H1 (cell line): ENCODE measurements at regions not wholly inside any gene's neighbourhood (a gene's known extent, or its start where the extent isn't known, plus 50 kb on each side); places are given as distances from the start of the nearest gene placed in this dataset.

Experiments used
- CTCF ChIA-PET: fragments of 300-600 bp; sonication (Branson Sonifier 250); formaldehyde crosslinking; loops from one replicate; lab custom pipeline; 2021; ENCODE audit not compliant: partially characterized antibody; lab: Charles Lee
- POLR2A ChIA-PET: fragments of 300-600 bp; sonication (Branson Sonifier 250); formaldehyde crosslinking; loops from one replicate; lab custom pipeline; 2021; ENCODE audit warnings: inconsistent platforms; ENCODE audit not compliant: partially characterized antibody; lab: Charles Lee
- DNase-seq, 2 experiments: peaks; one replicate each; pipeline versions ENCODE4 v3.0.0 to v3.0.0-alpha.2; 2010 to 2022; ENCODE audit warnings: low spot score in 2 of 2, low read depth in 1 of 2, mixed read lengths in 1 of 2
- FAIRE-seq: peaks from 2 replicates; lab custom pipeline; 2011; peaks lifted over from hg19 to GRCh38; lab: Jason Lieb, UNC
- H2AFZ ChIP-seq: 2 replicates; pipeline ENCODE4 v1.8.1; 2012; ENCODE audit warnings: low read length, inconsistent platforms
- H2AK5ac ChIP-seq: 2 replicates; pipeline ENCODE4 v1.6.1; 2013; ENCODE audit warnings: low read depth, low read length
- H2BK120ac ChIP-seq: replicated peaks from 2 replicates; pipeline ENCODE3; 2013; ENCODE audit warnings: low read depth, low read length, inconsistent platforms
- H2BK12ac ChIP-seq: 2 replicates; pipeline ENCODE4 v1.6.1; 2013; ENCODE audit warnings: low read depth, low read length
- H2BK15ac ChIP-seq: 2 replicates; pipeline ENCODE4 v1.6.1; 2013; ENCODE audit warnings: low read length
- H2BK20ac ChIP-seq: 2 replicates; pipeline ENCODE4 v1.6.1; 2013; ENCODE audit warnings: low read length
- H2BK5ac ChIP-seq: 2 replicates; pipeline ENCODE4 v1.6.1; 2013; ENCODE audit warnings: low read depth, low read length
- H3K14ac ChIP-seq: 2 replicates; pipeline ENCODE4 v1.6.1; 2013; ENCODE audit warnings: inconsistent platforms; ENCODE audit not compliant: insufficient read length
- H3K18ac ChIP-seq: 2 replicates; pipeline ENCODE4 v1.6.1; 2013; ENCODE audit warnings: low read length; ENCODE audit errors: extremely low read depth
- H3K23ac ChIP-seq: 2 replicates; pipeline ENCODE4 v1.6.1; 2013; ENCODE audit warnings: inconsistent platforms; ENCODE audit not compliant: insufficient read length
- H3K23me2 ChIP-seq: 2 replicates; pipeline ENCODE4 v1.6.1; 2013; ENCODE audit warnings: low read depth, low read length
- H3K27ac ChIP-seq: 2 replicates; pipeline ENCODE4 v1.6.1; 2011; ENCODE audit warnings: low read depth, low read length, inconsistent platforms
- H3K27me3 ChIP-seq, 4 experiments: replicated peaks in 1 of 4; 1 replicate in 1 of 4; 2 replicates in 3 of 4; pipeline versions ENCODE4 v1.6.1 to v1.8.1; 2011 to 2013; ENCODE audit warnings: low read length in 3 of 4, mild to moderate bottlenecking in 3 of 4, inconsistent platforms in 2 of 4, mixed read lengths in 2 of 4, moderate library complexity in 1 of 4; ENCODE audit not compliant: control insufficient read depth in 3 of 4, insufficient read depth in 3 of 4; ENCODE audit errors: extremely low read depth in 1 of 4
- H3K36me3 ChIP-seq, 4 experiments: 2 replicates each; pipeline versions ENCODE4 v1.6.1 to v1.8.1; 2011 to 2013; ENCODE audit warnings: mild to moderate bottlenecking in 4 of 4, low read length in 3 of 4, moderate library complexity in 2 of 4, control low read depth in 1 of 4, inconsistent platforms in 1 of 4; ENCODE audit not compliant: insufficient read depth in 4 of 4, control insufficient read depth in 2 of 4
- H3K4ac ChIP-seq: replicated peaks from 2 replicates; pipeline ENCODE3; 2013; ENCODE audit warnings: low read length, low read depth, mixed read lengths, inconsistent platforms; ENCODE audit not compliant: insufficient read length
- H3K4me1 ChIP-seq, 4 experiments: replicated peaks in 1 of 4; 1 replicate in 1 of 4; 2 replicates in 3 of 4; pipeline versions ENCODE4 v1.6.1 to v1.8.1; 2011 to 2013; ENCODE audit warnings: low read length in 3 of 4, inconsistent platforms in 2 of 4, mixed read lengths in 1 of 4; ENCODE audit not compliant: insufficient read depth in 4 of 4, control insufficient read depth in 3 of 4
- H3K4me2 ChIP-seq, 2 experiments: 2 replicates each; pipeline versions ENCODE4 v1.6.1 to v1.8.1; 2011 to 2013; ENCODE audit warnings: low read depth in 2 of 2, low read length in 2 of 2, control low read depth in 1 of 2, inconsistent platforms in 1 of 2, mild to moderate bottlenecking in 1 of 2; ENCODE audit not compliant: insufficient read depth in 1 of 2
- H3K4me3 ChIP-seq, 4 experiments: fragments of 200-600, 300-600 bp in 1 of 4; sonication (generic), shearing (Covaris generic), sonication (Bioruptor Twin) in 1 of 4; 2 replicates each; pipeline versions ENCODE4 v1.5.1 to v1.8.1; 2011 to 2016; ENCODE audit warnings: low read length in 4 of 4, low read depth in 3 of 4, control low read depth in 2 of 4, inconsistent platforms in 2 of 4, mild to moderate bottlenecking in 2 of 4, mixed read lengths in 1 of 4, moderate library complexity in 1 of 4; ENCODE audit not compliant: insufficient read depth in 2 of 4; ENCODE audit errors: extremely low read depth in 1 of 4
- H3K56ac ChIP-seq: replicated peaks from 2 replicates; pipeline ENCODE3; 2013; ENCODE audit warnings: low read depth, mild to moderate bottlenecking, mixed read lengths, low read length, inconsistent platforms; ENCODE audit not compliant: insufficient read length
- H3K79me1 ChIP-seq: 2 replicates; pipeline ENCODE4 v1.6.1; 2013; ENCODE audit warnings: low read depth, low read length, control low read depth
- H3K79me2 ChIP-seq, 2 experiments: 2 replicates each; pipeline versions ENCODE4 v1.6.1 to v1.8.1; 2012 to 2013; ENCODE audit warnings: low read length in 2 of 2, mild to moderate bottlenecking in 2 of 2, inconsistent platforms in 1 of 2; ENCODE audit not compliant: insufficient read depth in 2 of 2, control insufficient read depth in 1 of 2
- H3K9ac ChIP-seq, 4 experiments: replicated peaks in 1 of 4; 1 replicate in 1 of 4; 2 replicates in 3 of 4; pipeline versions ENCODE4 v1.6.1 to v1.8.1; 2011 to 2013; ENCODE audit warnings: low read depth in 3 of 4, low read length in 3 of 4, control low read depth in 2 of 4, mild to moderate bottlenecking in 2 of 4, moderate library complexity in 2 of 4, inconsistent platforms in 1 of 4; ENCODE audit errors: extremely low read depth in 1 of 4
- H3K9me3 ChIP-seq, 2 experiments: 2 replicates each; pipeline versions ENCODE4 v1.6.1 to v1.8.1; 2012 to 2013; ENCODE audit warnings: mild to moderate bottlenecking in 2 of 2, moderate library complexity in 2 of 2, control low read depth in 1 of 2, inconsistent platforms in 1 of 2, low read depth in 1 of 2, low read length in 1 of 2, mixed read lengths in 1 of 2; ENCODE audit not compliant: insufficient read depth in 2 of 2
- H4K20me1 ChIP-seq, 2 experiments: replicated peaks in 1 of 2; 2 replicates each; pipeline versions ENCODE3 to v1.8.1; 2011 to 2013; ENCODE audit warnings: inconsistent platforms in 2 of 2, low read length in 2 of 2, mild to moderate bottlenecking in 1 of 2; ENCODE audit not compliant: insufficient read depth in 2 of 2, control insufficient read depth in 1 of 2
- H4K5ac ChIP-seq: 2 replicates; pipeline ENCODE4 v1.6.1; 2013; ENCODE audit warnings: low read length, low read depth, mixed read lengths, inconsistent platforms; ENCODE audit not compliant: insufficient read length
- H4K8ac ChIP-seq: 2 replicates; pipeline ENCODE4 v1.8.0; 2013; ENCODE audit warnings: mild to moderate bottlenecking, moderate library complexity, low read length, inconsistent platforms; ENCODE audit not compliant: insufficient read depth; ENCODE audit errors: extremely low read depth
- H4K91ac ChIP-seq: replicated peaks from 2 replicates; pipeline ENCODE3; 2013; ENCODE audit warnings: low read length, mixed read lengths, inconsistent platforms; ENCODE audit not compliant: insufficient read length
- BRCA1 ChIP-seq: IDR thresholded peaks from 2 replicates; pipeline ENCODE4 v1.6.1; 2012; ENCODE audit warnings: low read depth, low read length, improper control_type of control experiment
- CTCF ChIP-seq, 3 experiments: IDR thresholded peaks; 1 replicate in 2 of 3; 2 replicates in 1 of 3; pipeline versions ENCODE4 v1.5.1 to v1.6.1; 2011; ENCODE audit warnings: low read length in 3 of 3, mild to moderate bottlenecking in 3 of 3, inconsistent platforms in 2 of 3, low read depth in 1 of 3, moderate library complexity in 1 of 3; ENCODE audit not compliant: insufficient read depth in 1 of 3; ENCODE audit errors: control extremely low read depth in 1 of 3
- KDM1A ChIP-seq: fragments of 200-600, 300-600 bp; sonication (generic); IDR thresholded peaks from 2 replicates; pipeline ENCODE4 v1.7.1; 2016; ENCODE audit warnings: mild to moderate bottlenecking, low read length, borderline replicate concordance
- MAFK ChIP-seq: IDR thresholded peaks from 2 replicates; pipeline ENCODE4 v1.6.1; 2012; ENCODE audit warnings: low read depth, mild to moderate bottlenecking, improper control_type of control experiment, low read length
- PHF8 ChIP-seq: fragments of 200-600 bp; sonication (generic); conservative IDR thresholded peaks from 2 replicates; pipeline ENCODE4 v1.7.1; 2012; ENCODE audit warnings: low read depth, mild to moderate bottlenecking, inconsistent platforms, low read length, moderate library complexity
- RXRA ChIP-seq: IDR thresholded peaks from 2 replicates; pipeline ENCODE4 v1.6.1; 2011; ENCODE audit warnings: low read depth, mild to moderate bottlenecking, low read length, moderate library complexity; ENCODE audit not compliant: insufficient read depth
- SIRT6 ChIP-seq: IDR thresholded peaks from one replicate; pipeline ENCODE4 v1.7.1; 2012; ENCODE audit warnings: low read length, inconsistent platforms
- SUZ12 ChIP-seq: fragments of 200-600 bp; sonication (generic); IDR thresholded peaks from 2 replicates; pipeline ENCODE4 v1.6.1; 2012; ENCODE audit warnings: mild to moderate bottlenecking, inconsistent platforms, low read length, moderate library complexity, mixed read lengths
- TCF12 ChIP-seq: IDR thresholded peaks from 2 replicates; pipeline ENCODE4 v1.6.1; 2011; ENCODE audit warnings: low read depth, mild to moderate bottlenecking, low read length
- ZNF274 ChIP-seq: IDR thresholded peaks from 2 replicates; pipeline ENCODE4 v1.7.0; 2012; ENCODE audit warnings: low read length, borderline replicate concordance; ENCODE audit errors: extremely low read depth
- WGBS, 2 experiments: shearing (Covaris generic) in 1 of 2; methylation state at CpG; one replicate each; pipeline versions ENCODE4 v1.1.6 to v1.1.7; 2013 to 2015; ENCODE audit warnings: low lambda C conversion rate in 2 of 2, mixed read lengths in 2 of 2, inconsistent platforms in 1 of 2, low coverage in 1 of 2, missing lambda C conversion rate in 1 of 2; ENCODE audit not compliant: insufficient replicate concordance in 2 of 2, insufficient coverage in 1 of 2, insufficient read length in 1 of 2; ENCODE audit errors: extremely low coverage in 1 of 2, missing lambda C conversion rate in 1 of 2; 5-methylcytosine and 5-hydroxymethylcytosine counted together

DNA sequence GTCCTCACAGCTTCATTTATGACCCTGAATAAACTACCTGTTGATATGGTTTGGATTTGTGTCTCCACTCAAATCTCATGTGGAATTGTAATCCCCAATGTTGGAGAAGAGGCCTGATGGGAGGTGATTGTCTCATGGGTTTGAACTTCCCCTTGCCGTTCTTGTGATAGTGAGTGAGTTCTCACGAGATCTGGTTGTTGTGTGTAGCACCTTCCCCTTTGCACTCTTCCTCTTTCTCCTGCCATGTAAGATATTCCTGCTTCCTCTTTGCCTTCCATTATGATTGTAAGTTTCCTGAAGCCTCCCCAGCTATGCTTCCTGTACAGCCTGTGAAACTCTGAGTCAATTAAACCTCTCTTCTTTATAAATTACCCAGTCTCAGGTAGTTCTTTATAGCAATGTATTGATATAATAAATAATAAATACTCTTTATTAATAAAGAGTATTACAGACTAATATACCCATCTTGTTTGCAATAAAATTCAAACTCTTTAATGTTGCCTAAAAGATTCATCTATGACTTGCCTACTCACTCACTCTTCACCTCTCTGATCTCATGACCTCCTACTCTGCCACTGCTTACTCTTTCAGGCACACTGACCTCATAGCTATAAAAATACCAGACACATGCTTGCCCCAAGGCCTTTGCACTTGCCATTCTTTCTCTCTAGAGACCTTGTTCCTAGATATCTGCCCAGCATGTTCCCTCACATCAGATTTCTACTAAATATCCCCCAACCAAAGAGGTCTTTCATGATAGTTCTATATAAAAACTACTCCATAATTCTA is 256.4 kb upstream of the MARCKS start:
- H2BK15ac ChIP-seq = no peak overlapping the region
- H2AK5ac ChIP-seq = no peak overlapping the region
- no peaks in the 10 kb centered on the region for H3K27me3 ChIP-seq
- H3K27ac ChIP-seq = no peak overlapping the region
- no peaks in the 10 kb centered on the region for H3K79me2 ChIP-seq
- no peak overlapping the region for H2BK120ac ChIP-seq
- no peak overlapping the region for H3K14ac ChIP-seq
- peaks cover 0 to 4% (median 0%) of the 10 kb centered on the region in 4 experiments; a peak in 1 of 7 replicates for H3K4me1 ChIP-seq
- no peaks in the 10 kb centered on the region for H3K9me3 ChIP-seq
- POLR2A ChIA-PET = interaction anchor here (0.9 kb wide), 1 partner anchor 258 kb away, joined by 3 read pairs; no protein-coding TSS in a partner anchor
- no peak overlapping the region for H2BK20ac ChIP-seq
- no peak overlapping the region for H4K8ac ChIP-seq
- H3K36me3 ChIP-seq = no peaks in the 10 kb centered on the region
- CTCF ChIA-PET = interaction anchor here (1.0 to 1.2 kb wide), 2 partner anchors 10 to 278 kb away, joined by 3 read pairs; no protein-coding TSS in a partner anchor
- H2BK12ac ChIP-seq = no peak overlapping the region
- no peak overlapping the region for H3K4me3 ChIP-seq
- no peak overlapping the region for H3K4ac ChIP-seq
- no peaks in the 10 kb centered on the region; the same call in 1 of the 2 replicates for H3K23me2 ChIP-seq
- H3K18ac ChIP-seq = no peak overlapping the region
- H2AFZ ChIP-seq = no peak overlapping the region
- no peak overlapping the region for H3K4me2 ChIP-seq
- H4K91ac ChIP-seq = no peak overlapping the region
- H2BK5ac ChIP-seq = no peak overlapping the region
- H4K20me1 ChIP-seq = no peaks in the 10 kb centered on the region
- no peak overlapping the region for H3K56ac ChIP-seq
- H3K9ac ChIP-seq = no peak overlapping the region
- no peak for FAIRE-seq
- no peak for DNase-seq
- H3K23ac ChIP-seq = no peak overlapping the region
- 97% methylated on average over 2 of the region's 2 CpGs; no CpG with 5 or more reads in 1 of the 2 experiments for WGBS, 2 experiments
- H3K79me1 ChIP-seq = no peaks in the 10 kb centered on the region
- H4K5ac ChIP-seq = no peak overlapping the region
- no peak for TF ChIP-seq TCF12
- no peak for TF ChIP-seq RXRA
- TF ChIP-seq SIRT6 = no peak
- no peak for TF ChIP-seq PHF8
- TF ChIP-seq BRCA1 = no peak
- TF ChIP-seq ZNF274 = no peak
- TF ChIP-seq MAFK = no peak
- no peak for TF ChIP-seq KDM1A
- TF ChIP-seq CTCF (IDR thresholded peaks at IDR 0.05; ENCODE audit: control extremely low read depth in 1 of 3, insufficient read depth in 1 of 3, low read depth in 1 of 3, low read length in 3 of 3) = no peak
- no peak for TF ChIP-seq SUZ12
